ENCODE measurements at regions not wholly inside any gene's neighbourhood (a gene's known extent, or its start where the extent isn't known, plus 50 kb on each side); places are given as distances from the start of the nearest gene placed in this dataset.
"Not testable (repeated sequence)": the region's sequence is repeated elsewhere in the genome, so short reads cannot be mapped to it uniquely, and the experiment has no call there.

DNA sequence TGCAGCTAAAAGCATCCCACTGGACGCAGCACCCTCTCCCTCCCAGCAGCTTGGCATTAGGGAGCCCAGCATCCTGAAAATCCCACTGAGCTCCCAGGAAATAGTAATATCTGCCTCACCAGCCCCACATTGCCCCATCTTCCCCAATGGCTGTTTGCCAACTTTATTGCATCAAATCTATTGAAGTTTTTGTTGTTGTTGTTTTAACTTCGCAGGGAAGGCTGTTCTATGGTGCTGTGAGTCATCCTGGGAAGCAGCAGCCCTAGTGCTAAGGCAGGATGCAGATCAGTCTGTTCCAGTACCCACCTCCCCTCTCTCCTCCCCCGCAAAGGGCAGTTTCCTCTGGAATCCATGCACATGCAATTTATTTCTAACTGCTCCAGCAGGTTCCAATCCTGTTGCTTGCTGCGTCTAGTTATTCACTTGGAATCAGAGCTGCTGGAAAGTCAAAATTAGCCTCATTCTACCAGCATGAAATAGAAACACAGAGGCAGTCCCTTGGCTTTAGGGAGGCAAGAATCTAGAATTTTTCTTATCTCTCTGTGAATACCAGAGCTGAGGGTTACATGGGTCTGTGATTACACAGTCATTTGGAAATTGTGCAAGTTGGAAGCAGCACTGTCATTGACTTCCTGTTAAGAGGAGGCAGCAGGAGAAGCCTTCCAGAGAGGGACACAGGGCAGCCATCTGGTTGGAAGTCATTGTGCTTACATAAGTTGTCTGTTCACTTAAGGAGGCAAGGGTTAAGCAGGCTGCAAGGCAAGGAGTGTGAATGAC lies 115.9 kb upstream of the CACUL1 start:
- DNase-seq (ENCODE audit: low read depth): no peak

DNA sequence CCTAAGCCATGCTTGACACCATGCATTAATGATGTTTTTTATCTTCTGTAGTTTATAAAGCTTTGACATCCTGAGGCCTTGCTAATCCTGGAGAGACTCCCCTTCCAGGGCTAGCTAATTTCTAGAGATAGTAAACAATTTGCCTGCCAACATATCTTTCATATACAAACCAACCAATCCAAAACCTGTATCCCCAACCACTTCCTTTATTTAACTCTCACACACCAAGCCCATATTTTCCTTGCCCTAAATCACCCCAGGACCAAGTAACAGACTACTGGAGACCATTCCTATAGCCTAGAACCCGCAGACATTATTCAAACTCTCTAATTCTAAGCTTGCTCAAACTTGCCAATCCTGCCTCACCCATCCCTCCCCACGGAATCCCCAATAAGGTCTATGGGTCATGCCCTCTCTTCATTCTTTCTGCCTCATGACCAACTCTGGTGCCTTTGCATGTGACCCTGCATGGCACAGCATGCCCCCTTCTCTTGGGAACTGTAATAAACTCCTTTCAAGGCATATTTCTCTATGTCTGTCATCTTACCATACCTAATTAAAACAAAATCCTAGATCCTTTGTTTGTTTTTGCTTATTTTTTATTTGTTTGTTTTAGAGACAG lies 116.6 kb upstream of the CACUL1 start:
- no peak for DNase-seq (ENCODE audit: low read depth)

DNA sequence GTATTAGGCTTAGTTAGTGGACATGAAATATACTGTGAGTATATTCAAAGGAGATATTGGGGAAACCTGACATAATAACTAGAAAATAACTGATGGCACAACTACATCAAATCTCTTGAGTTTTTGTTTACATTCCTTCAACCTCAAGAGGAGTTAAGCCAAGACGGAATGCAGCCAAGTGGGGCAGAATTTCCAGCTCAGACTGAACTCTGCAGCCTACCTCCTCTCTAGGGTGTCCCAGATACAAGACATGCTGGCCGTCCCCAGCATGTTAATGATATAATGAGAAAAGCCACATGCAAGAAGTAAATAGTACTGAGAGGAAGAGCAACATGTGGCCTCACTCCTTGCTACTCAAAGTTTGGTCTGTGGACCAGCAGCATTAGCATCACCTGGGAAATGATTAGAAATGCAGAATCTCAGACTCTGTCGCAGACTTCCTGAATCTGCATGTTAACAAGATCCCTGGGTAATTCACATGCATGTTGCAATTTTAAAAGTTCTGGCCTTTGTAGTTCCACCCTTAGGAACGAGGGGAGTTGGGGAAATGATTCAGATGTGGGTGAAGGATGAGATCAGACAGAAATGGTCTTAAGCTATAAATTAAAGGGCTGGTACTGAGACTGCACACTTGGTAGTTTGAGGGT lies 118.4 kb upstream of the CACUL1 start:
- no peak for DNase-seq (ENCODE audit: low read depth)

DNA sequence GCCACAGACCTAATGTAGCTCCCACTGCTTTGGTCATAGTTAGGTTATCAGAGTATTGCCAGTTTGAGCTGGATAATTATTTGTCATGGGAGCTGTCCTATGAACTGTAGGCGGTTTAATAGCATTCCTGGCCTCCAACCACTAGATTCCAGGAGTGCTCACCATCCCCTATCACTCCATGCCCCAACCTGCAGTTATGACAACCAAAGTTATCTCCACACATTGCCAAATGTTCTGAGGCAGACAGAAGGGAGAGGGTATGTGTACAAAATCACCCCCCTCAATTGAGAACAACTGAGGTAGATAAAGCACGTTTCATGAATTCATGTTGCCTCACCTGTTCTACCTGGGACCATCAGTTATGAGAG lies 119.0 kb upstream of the CACUL1 start:
- no peak for DNase-seq (ENCODE audit: low read depth)

DNA sequence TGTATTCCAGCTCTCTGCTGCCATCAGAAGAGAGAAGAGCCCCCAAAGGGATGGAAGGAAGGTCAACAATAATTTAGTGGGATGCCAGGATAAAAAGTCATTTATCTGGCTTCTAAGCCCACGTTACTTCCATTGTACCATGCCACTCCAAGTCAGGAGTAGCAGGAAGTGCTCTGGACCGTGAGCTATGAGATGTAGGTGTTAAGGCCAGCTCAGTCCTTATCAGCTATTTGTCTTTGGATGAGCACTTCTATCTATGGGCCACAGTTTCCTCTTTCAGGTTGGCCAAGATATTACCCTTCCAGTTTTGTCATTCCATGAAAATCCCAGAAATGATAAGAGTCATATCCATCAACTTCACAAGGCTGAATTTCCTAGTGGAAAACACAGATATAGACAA lies 119.4 kb upstream of the CACUL1 start:
- DNase-seq (ENCODE audit: low read depth): no peak

DNA sequence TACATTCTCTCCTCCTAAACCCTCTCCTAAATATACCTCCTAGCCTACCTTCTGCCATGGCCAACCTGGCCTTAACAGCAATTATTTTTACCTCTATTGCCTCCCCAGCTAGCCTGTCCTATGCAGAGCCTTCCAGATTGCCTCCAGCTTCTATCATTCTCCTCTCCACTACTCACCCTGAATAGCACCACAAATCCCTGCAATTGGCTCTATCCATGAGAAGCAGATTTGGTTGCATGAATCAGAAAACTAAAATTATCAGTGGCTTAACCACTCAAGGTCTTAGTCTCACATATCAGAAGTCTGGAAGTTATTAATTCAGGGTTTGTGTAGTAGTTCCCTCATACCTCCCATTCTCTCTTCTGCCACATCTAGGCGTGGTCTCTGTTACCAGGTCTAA lies 120.3 kb upstream of the CACUL1 start:
- DNase-seq (ENCODE audit: low read depth): no peak

DNA sequence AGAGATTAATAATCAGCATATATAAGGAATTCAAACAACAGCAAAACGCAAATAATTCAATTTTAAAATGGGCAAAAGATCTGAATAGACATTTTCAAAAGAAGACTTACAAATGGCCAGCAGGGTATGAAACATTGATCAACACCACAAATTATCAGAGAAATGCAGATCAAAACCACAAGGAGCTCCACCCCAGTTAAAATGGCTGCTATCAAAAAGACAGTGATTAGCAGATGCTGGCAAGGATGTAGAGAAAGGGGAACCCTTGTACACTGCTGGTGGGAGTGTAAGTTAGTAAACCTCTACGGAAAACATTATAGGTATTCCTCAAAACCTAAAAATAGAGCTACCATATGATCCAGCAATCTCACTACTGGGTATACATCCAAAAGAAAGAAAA lies 128.0 kb upstream of the CACUL1 start:
- DNase-seq (ENCODE audit: low read depth): no peak

DNA sequence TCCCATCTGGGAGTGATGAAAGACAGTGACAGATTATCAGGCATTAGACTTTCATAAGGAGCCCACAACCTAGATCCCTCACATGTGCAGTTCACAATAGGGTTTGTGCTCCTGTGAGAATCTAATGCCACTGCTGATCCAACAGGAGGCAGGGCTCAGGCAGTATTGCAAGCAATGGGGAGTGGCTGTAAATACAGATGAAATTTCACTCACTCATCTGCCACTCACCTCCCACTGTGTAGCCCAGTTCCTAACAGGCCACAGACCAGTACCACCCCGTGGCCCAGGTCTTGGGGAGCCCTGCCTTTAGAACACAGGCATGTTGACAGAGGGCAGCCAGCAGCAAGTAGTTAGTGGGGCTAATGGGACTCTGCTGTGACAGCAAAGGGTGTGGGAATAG lies 137.3 kb upstream of the NANOS1 start:
- no peak for DNase-seq (ENCODE audit: low read depth)

DNA sequence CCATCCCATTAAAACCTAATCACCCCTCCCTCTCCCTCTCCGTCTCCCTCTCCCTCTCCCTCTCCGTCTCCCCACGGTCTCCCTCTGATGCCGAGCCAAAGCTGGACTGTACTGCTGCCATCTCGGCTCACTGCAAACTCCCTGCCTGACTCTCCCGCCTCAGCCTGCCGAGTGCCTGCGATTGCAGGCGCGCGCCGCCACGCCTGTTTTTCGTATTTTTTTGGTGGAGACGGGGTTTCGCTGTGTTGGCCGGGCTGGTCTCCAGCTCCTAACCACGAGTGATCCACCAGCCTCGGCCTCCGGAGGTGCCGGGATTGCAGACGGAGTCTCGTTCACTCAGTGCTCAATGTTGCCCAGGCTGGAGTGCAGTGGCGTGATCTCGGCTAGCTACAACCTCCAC lies 134.6 kb upstream of the NANOS1 start:
- DNase-seq (ENCODE audit: low read depth): not testable (repeated sequence)

DNA sequence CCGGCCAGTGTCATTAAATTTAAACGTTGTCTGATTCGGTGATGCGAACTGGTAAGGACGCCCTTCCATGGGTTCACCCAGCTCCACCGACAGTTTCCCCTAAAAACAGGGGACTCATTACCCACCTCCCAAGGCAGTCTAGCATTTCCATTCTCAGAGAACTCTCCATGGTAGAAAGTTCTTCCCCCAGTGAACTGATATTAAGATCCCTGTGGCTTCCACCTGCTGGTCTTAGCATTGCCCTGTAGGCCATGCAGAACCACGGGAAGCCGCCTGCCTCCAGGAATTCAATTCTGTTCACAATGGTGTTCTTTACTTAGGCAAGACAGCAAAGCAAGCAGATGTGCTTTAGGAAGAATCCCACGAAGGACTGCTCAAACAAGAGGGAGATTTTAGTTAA lies 128.9 kb upstream of the NANOS1 start:
- DNase-seq (ENCODE audit: low read depth): no peak

DNA sequence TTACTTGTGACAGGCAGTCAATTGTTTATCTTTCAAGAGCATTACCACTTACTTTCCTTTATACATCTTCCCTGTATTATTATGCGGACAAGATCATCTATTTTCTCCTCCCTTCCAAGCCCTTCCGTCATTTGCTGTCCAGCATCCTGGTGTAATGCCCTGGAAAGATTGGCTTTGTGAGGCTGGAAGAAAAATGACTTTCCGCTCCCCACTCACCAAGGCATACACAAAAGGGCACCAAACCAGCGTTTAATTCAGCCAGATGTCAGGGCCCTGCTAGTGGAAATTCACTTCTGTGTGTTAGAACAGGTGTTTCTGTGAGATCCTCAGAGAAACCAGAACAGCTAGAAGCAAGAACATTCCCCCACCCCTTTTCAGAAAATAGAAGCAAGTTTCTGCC lies 128.1 kb upstream of the NANOS1 start:
- no peak for DNase-seq (ENCODE audit: low read depth)

DNA sequence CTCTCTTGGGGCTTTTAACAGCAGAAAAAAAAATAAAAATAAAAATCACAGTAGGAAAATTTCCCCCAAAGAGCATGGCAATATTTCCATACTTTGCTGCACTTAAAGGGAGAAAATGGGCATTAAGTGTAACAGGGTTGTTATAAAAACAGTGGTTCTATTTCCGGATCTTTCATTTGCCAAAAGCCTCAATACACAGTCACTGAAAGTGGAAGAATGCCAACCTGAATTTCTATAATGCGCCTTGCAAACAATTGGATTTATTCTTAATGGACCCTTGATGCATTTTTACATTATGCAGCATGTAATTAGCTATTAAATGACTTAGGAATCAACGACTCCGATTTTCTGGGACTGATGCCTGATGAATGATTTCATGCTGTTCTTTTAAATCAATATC lies 127.6 kb upstream of the NANOS1 start:
- no peak for DNase-seq (ENCODE audit: low read depth)

DNA sequence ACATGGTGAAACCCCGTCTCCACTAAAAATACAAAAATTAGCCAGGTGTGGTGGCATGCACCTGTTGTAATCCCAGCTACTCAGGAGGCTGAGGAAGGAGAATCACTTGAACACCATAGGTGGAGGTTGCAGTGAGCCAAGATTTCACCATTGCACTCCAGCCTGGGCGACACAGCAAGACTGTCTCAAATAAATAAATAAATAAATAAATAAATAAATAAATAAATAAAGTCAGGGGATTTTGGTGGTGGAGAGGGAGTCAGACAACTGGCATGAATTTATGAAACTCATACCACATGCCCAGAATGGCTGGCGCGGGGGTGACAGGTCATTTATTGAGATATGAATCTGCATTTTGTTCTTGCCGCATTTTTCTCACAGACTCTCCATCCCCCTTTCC lies 126.9 kb upstream of the NANOS1 start:
- DNase-seq (ENCODE audit: low read depth): not testable (repeated sequence)

DNA sequence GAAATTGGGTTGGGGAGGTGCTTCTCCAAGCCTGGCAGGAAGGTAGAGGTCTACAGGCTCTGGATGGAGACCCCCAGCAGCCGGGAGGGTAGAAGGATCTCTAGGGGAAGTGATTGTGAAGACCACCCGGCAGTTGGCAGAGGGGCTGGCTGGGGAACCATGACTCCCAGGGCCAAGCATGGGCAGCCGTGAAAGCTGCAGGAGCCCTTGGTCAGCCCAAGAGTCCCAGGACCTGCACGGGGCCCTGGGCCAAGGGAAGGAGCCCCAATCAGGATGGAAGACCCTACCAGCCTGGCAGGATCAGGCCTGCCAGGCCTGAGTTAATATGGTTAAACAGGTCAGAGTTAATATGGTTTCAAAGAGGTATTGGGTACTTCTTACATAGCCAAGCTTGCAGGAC lies 126.3 kb upstream of the NANOS1 start:
- DNase-seq (ENCODE audit: low read depth): no peak

DNA sequence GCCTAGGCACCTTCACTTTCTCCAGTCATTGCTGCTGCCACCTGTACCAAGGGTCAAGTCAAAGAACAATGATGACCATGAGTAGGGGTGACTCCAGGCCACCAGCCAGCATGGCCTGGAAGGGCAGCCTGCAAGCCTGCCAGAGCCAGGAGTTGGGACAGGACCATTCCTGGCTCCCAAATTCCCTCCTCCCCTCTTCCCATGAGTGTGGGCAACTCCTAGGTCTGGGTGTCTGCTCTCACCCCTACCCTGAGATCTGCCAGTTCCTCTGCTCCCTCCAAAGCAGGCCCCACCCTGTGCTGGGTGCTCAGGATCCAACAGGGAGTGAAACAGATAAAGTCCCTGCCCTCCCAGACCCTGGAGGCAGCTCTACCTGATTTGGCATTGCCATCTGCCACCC lies 125.8 kb upstream of the NANOS1 start:
- no peak for DNase-seq (ENCODE audit: low read depth)

DNA sequence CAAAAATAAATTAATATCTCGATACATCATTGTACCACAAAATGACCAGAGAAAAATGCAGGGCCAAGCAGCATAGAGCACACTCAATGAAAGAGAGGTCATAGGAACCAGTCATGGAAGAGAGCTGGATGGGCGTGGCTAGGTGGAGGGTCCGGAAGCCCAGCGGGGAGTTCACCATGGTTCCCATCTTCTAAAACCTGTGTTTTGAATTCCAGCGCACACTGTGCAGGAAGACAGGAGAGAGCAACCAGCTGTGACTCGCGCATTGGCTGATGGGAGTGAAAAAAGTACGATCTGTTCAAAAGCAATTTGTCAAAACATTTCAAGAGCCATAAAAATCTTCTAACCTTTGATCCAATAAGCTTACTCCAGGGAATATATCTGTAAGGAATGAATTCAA lies 125.2 kb upstream of the NANOS1 start:
- DNase-seq (ENCODE audit: low read depth): no peak

DNA sequence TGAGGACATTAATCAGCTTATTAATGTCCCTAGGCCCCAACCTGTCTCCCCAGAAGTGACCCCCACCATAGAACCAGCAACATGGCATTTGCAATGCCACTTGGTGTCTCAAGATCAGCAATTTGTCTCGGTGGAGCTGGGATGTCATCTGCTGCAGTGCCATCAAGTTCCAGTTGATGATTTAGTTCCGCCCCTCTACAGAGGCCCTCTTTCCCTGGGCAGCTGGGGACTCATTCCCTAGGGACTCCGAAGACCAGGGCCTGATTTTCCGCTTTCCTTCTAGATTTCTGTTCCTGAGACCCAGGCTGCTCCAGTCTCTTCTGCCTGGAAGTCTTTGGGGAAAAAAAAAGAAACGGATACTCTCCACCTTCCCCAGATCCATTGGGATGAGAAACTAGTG lies 122.5 kb upstream of the NANOS1 start:
- no peak for DNase-seq (ENCODE audit: low read depth)

DNA sequence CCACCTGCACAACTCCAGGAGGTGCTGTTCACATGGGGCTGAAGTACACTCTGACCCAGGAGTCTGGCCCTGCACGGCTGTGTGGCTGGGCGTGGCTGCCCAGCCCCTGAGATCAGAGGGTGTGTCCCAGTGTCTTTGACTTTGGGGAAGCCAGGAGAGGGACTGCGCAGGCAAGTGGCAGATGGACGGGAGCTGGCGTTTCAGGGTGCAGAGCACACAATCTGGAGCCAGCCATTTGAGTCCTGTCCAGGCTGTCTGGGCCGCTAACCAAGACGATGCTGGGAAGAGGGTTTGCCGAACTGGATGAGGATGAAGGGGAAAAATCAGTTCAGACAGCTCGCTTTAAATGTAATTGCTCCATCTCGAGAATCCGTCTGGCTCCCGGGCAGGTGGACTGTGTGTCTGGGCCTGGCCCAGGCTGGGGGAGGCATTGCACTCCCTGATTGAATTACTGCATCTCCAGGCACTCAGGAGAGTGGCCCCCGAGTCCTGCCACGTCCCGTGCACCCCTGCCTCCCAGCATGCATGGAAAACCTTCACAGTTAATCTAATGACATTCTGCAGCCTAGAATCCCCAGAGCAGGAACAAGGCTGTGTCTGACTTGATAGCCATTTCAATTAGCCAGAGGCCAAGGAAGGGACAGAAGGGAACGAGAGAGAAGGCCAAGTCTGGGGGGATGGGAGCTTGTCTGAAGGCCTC lies 120.8 kb upstream of the NANOS1 start:
- no peak for DNase-seq (ENCODE audit: low read depth)

DNA sequence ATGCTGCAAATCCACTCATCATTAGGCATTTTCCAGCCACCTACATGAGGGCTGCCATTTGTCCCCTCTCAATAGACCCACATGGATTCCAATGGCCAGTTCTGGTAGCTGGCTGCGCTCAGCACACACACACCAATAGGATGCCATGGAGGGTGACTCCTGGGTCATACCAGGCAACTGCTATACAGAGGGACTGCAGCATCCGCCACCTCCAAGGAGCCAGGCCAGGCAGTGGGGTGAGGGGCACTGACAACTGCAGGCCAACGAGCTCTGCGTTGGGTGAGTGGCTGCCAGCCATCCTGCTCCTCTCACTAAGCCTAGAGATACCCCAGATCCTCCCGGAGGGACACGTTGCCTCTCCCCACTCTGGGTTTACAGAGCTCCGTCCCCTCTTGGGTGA lies 118.8 kb upstream of the NANOS1 start:
- DNase-seq (ENCODE audit: low read depth): no peak

DNA sequence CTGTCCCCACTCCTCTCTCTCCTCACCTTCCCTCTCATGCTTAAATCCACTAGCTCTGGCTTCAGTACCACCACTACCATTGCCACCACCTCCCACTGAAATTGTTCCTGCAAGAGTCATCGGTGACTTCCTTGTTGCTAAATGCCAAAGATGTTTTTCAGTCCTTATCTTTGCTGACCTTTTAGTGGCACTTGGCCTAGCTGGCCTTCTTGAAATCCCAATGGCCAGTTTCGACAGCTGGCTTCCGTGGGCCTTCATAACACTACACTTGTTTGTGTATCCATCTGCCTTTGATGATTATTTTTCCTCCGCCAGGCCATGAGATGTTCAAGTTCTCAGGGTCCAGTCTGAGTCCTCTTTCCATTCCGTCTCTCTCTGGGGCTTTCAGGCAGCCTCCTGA lies 118.2 kb upstream of the NANOS1 start:
- no peak for DNase-seq (ENCODE audit: low read depth)

DNA sequence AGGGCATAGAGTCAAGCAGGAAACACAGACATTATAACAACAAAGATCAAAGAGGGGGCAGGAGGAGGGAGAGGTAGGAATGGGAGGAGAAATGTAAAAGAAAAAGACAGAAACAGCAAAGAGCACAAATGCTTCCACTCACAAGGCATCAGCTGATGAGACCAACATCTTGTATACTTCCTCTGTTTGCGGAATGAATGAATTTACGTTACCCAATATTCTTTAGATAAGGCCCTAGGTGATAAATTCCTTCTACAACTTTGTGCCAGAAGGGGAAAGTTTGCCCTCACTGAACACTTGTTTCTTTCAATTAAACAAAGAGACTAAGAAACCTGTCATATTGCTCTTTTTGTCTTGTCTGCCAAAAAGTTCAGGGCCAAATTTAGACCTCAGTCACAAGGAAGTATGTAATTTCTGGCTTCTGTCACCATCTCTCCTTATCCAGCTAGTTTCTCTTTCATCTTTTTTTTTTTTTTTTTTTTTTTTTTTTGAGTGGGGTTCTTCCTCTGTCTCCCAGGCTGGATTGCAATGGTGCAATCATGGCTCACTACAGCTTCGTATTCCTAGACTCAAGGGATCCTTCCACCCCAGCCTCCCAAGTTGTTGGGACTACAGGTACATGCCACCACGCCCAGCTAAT lies 116.4 kb upstream of the NANOS1 start:
- no peak for DNase-seq (ENCODE audit: low read depth)

DNA sequence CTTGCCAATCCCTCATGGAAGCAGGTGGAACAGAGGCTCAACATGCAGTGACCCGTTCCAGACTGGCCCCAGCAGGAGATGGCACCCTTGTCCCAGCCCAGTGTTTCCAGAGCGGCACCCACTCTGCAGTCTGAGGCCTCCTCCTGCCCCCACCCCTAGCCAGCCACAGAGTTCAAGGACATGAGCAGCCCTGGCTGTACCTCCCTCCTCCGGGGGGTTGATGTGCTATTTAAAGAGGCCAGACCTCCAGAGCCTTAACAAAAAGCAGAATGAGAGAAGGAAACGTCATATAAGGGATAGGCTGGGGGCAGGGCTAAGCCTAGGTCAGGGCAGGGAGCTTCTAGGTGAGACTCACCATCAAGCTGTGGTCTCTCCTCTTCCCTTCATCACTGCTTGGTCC lies 115.7 kb upstream of the NANOS1 start:
- no peak for DNase-seq (ENCODE audit: low read depth)

DNA sequence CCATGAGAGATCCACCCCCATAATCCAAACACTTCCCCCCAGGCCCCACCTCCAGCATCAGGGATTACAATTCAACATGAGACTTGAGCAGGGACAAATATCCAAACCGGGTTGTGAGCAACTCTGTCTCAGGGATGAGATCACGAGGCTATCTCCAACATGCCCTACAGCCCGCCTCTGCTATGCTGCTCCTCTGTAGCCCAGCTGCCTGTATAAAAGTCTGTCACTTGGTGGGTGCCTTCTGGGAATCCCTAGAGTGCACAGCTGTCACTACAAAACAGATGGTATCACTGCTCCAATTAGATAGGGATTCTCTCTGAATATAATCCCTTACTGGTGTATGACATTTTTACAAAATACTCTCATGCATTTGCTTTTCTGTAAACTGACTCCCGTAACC lies 114.9 kb upstream of the NANOS1 start:
- no peak for DNase-seq (ENCODE audit: low read depth)
